Spinal cord (tissue), 9 donors: ENCODE measurements at regions not wholly inside any gene's neighbourhood (a gene's known extent, or its start where the extent isn't known, plus 50 kb on each side); places are given as distances from the start of the nearest gene placed in this dataset.
"Not testable (repeated sequence)": the region's sequence is repeated elsewhere in the genome, so short reads cannot be mapped to it uniquely, and the experiment has no call there.

Source experiments
- DNase-seq, 6 donors: peaks; one replicate each; pipeline versions ENCODE4 v3.0.0 to v3.0.0-alpha.2; 2013 to 2015; ENCODE audit warnings: low spot score in 6 of 6, low read depth in 4 of 6
- H3K27ac ChIP-seq: one replicate; pipeline ENCODE4 v1.5.1; 2013; ENCODE audit warnings: low read depth, low read length, control low read depth
- H3K27me3 ChIP-seq: one replicate; pipeline ENCODE4 v1.6.1; 2013; ENCODE audit warnings: low read length; ENCODE audit not compliant: control insufficient read depth, insufficient read depth
- H3K36me3 ChIP-seq: one replicate; pipeline ENCODE4 v1.6.1; 2013; ENCODE audit warnings: low read length; ENCODE audit not compliant: control insufficient read depth, insufficient read depth
- H3K4me1 ChIP-seq: one replicate; pipeline ENCODE4 v1.6.1; 2013; ENCODE audit warnings: low read length; ENCODE audit not compliant: control insufficient read depth, insufficient read depth
- H3K4me3 ChIP-seq: one replicate; pipeline ENCODE4 v1.5.1; 2013; ENCODE audit warnings: low read depth, low read length, control low read depth
- H3K9me3 ChIP-seq: one replicate; pipeline ENCODE4 v1.6.1; 2013; ENCODE audit warnings: low read length; ENCODE audit not compliant: control insufficient read depth, insufficient read depth
- WGBS: methylation state at CpG from one replicate; pipeline ENCODE4 v1.1.5; 2013; ENCODE audit warnings: missing lambda C conversion rate; ENCODE audit not compliant: insufficient coverage; 5-methylcytosine and 5-hydroxymethylcytosine counted together
- donor health status: healthy.

DNA sequence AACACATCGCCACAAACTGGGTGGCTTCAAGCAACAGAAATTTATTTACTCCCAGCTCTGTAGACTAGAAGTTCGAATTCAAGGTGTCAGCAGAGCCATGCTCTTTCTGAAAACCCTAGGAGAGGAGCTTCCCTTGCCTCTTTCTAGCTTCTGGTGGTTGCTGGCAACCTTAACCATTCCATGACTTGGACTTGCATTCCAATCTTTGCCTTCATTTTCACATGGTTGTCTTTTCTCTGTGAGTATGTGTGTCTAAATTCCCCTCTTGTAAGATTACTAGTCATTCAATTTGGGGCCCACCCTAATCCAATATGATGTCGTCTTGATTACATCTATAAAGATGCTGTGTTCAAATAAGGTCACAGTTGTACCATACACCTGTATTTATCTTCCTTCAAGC lies 65.9 kb upstream of the PRKG1 start:
- Histone ChIP-seq H3K36me3 (no peaks in the 10 kb centered on the region), H3K27me3 (no peaks in the 10 kb centered on the region), H3K4me3 (no peak overlapping the region), H3K9me3 (no peaks in the 10 kb centered on the region), H3K4me1 (no peaks in the 10 kb centered on the region), H3K27ac (no peak overlapping the region)
- no peak for DNase-seq
- WGBS: 94% methylated on average over 2 of the region's 3 CpGs

- no peak overlapping the region for H3K4me3 ChIP-seq
- no peaks in the 10 kb centered on the region for H3K27me3 ChIP-seq
- no peaks in the 10 kb centered on the region for H3K4me1 ChIP-seq
- DNase-seq: peak in 2 of 6 donors; percentile 59 to 76
- H3K36me3 ChIP-seq: no peaks in the 10 kb centered on the region
- no peak overlapping the region for H3K27ac ChIP-seq
- WGBS: no CpG with 5 or more reads among the region's 2 CpGs
- H3K9me3 ChIP-seq: no peaks in the 10 kb centered on the region
These were observed 63.3 kb upstream of the PRKG1 start for GRCh38 chr10:51010977-51011376.

- no CpG with 5 or more reads among the region's 2 CpGs for WGBS
- no peaks in the 10 kb centered on the region for H3K4me1 ChIP-seq
- no peaks in the 10 kb centered on the region for H3K27me3 ChIP-seq
- no peak overlapping the region for H3K27ac ChIP-seq
- no peaks in the 10 kb centered on the region for H3K9me3 ChIP-seq
- no peak for DNase-seq
- no peaks in the 10 kb centered on the region for H3K36me3 ChIP-seq
- H3K4me3 ChIP-seq: no peak overlapping the region
These were observed 62.2 kb upstream of the PRKG1 start for GRCh38 chr10:51012073-51012472.

DNA sequence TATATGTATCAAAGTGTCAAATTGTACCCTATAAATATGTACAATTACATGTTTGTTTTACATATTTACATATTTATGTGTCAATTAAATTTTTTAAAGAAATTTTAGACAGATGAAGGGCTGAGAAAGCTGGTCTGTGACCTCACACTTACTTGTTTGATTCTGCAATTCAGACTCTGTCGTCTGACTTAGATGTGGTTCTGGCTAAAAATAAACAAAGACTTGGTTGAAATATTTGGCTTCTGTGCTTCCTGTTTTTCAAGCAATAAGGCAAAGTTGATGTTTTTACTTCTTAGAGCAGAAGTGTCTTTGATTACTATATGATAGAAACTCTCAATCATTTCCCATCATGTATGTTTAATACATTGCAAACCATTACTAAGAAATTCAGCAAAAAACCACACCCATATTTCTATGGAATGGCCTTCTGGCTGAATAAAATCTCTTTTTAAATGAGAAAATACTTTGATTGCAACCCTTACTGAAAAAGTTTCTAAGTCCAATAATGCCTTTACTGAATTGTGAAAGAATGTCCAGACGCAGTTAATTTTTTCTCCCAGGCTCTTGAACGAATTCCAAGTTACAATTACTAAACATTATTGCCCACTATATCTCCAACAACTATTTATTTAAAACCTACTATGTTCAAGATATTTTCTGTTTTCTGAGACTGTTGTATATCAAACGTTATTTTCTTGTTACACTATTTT lies 59.5 kb upstream of the PRKG1 start:
- Histone ChIP-seq H3K27ac (no peak overlapping the region), H3K27me3 (no peaks in the 10 kb centered on the region), H3K36me3 (no peaks in the 10 kb centered on the region), H3K9me3 (no peaks in the 10 kb centered on the region), H3K4me3 (no peak overlapping the region), H3K4me1 (no peaks in the 10 kb centered on the region)
- DNase-seq: no peak
- WGBS: no CpG with 5 or more reads among the region's 4 CpGs

GRCh38 chr10:51015390-51015754 lies 58.9 kb upstream of the PRKG1 start:
- not testable (repeated sequence) for H3K36me3 ChIP-seq, H3K27ac ChIP-seq, H3K27me3 ChIP-seq, H3K4me1 ChIP-seq, H3K4me3 ChIP-seq, H3K9me3 ChIP-seq, DNase-seq

DNA sequence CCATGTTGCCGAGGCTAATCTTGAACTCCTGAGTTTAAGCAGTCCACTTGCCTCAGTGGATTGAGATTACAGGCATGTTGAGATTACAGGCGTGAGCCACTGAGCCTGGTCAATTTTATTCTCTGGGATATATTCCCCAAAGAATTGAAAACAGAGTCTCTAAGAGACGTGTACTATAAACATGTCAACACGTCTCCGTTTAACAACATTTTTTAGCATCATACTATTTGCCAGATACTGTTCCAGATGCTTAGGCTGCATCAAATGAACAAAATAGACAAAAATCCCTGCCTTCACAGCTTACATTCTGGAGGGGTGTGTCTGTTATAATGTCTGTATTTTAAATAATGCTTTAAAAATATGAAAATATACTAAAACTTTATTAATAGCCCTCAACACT lies 54.1 kb upstream of the PRKG1 start:
- no peak for DNase-seq
- WGBS: no CpG with 5 or more reads among the region's 5 CpGs
- H3K27me3 ChIP-seq: no peaks in the 10 kb centered on the region
- no peaks in the 10 kb centered on the region for H3K9me3 ChIP-seq
- H3K36me3 ChIP-seq: no peaks in the 10 kb centered on the region
- H3K27ac ChIP-seq: no peak overlapping the region
- no peak overlapping the region for H3K4me3 ChIP-seq
- no peaks in the 10 kb centered on the region for H3K4me1 ChIP-seq

GRCh38 chr10:51022933-51023585 lies 51.2 kb upstream of the PRKG1 start:
- no peak overlapping the region for H3K27ac ChIP-seq
- no peaks in the 10 kb centered on the region for H3K9me3 ChIP-seq
- no CpG with 5 or more reads among the region's 5 CpGs for WGBS
- H3K4me1 ChIP-seq: no peaks in the 10 kb centered on the region
- no peak for DNase-seq
- H3K27me3 ChIP-seq: no peaks in the 10 kb centered on the region
- H3K4me3 ChIP-seq: no peak overlapping the region
- H3K36me3 ChIP-seq: no peaks in the 10 kb centered on the region

DNA sequence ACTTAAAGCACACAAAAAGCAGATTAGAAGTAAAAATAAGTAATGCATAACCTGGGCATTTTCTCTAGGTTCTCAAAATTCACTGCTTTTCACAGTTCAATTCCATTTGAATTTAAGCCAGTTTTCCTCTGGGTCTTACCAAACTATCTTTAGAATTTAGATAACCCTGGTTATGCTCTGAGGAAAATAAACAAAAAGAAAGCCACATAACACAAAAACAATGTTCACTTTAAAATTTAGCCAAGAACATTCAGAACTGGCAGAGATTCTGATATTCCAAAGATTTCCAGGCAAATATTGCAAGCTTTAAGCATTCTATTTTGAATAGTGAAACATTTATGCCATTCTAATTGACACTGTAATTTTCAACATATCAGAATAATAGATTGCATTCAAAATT lies 50.7 kb upstream of the PRKG1 start:
- no peak overlapping the region for H3K4me3 ChIP-seq
- DNase-seq: no peak
- H3K9me3 ChIP-seq: no peaks in the 10 kb centered on the region
- no peak overlapping the region for H3K27ac ChIP-seq
- H3K36me3 ChIP-seq: no peaks in the 10 kb centered on the region
- no peaks in the 10 kb centered on the region for H3K4me1 ChIP-seq
- no peaks in the 10 kb centered on the region for H3K27me3 ChIP-seq
